Cardiac septum (tissue), 1 donor: ENCODE measurements at regions not wholly inside any gene's neighbourhood (a gene's known extent, or its start where the extent isn't known, plus 50 kb on each side); places are given as distances from the start of the nearest gene placed in this dataset.
"Not testable (repeated sequence)": the region's sequence is repeated elsewhere in the genome, so short reads cannot be mapped to it uniquely, and the experiment has no call there.

Experiments
- DNase-seq: peaks from one replicate; pipeline ENCODE4 v3.0.0-alpha.2; 2020; ENCODE audit warnings: low spot score
- intact Hi-C: fragments of 100-400 bp; cut with DNase I; formaldehyde crosslinking; loops from one replicate; pipeline ENCODE4 v1.14.0; 2022
- donor health status: DM: no; HTN: no; CAD: no.

DNA sequence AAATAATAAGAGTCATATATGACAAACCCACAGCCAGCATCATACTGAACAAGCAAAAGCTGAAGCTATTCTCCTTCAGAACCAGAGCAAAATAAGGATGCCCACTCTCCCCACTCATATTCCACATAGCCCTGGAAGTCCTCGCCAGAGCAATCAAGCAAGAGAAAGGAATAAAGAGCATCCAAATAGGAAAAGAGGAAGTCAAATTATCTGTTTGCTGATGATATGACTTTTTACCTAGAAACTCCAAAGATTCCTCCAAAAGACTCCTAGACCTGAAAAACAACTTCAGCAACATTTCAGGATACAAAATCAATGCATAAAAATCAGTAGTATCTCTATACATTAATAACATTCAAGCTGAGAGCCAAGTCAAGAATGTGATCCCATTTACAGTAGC lies 217.5 kb downstream of the ABCC12 start:
- intact Hi-C loops, result no loop called here
- DNase-seq, result no peak

DNA sequence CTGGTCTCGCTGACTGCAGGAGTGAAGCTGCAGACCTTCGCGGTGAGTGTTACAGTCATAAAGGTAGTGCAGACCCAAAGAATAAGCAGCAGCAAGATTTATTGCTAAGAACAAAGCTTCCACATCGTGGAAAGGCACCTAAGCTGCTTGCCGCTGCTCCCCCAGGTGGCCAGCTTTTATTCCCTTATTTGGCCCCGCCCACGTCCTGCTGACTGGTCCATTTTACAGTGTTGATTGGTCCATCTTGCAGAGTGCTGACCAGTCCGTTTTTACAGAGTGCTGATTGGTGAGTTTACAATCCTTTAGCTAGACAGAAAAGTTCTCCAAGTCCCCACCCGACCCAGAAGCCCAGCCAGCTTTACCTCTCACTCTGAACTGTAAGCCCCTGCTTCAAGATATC lies 227.8 kb downstream of the ABCC12 start:
- intact Hi-C loops, result no loop called here
- no peak for DNase-seq

DNA sequence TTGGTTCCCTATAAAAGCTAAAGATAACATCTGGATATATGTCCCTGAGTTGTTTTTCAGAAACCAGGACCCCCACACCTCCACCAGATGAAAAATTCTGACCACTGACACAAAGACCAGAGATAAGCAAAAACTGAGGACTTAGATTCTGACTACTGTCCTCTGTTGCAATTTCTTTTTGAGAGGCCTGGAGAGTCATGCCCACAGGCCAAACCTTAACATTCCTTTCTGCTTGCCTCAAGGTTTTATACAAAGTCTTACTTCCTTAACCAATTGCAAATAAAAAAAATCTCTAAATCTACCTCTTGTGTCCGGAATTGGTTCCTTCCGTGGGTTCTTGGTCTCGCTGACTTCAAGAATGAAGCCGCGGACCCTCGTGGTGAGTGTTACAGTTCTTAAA lies 228.5 kb downstream of the ABCC12 start:
- intact Hi-C loops, result no loop called here
- no peak for DNase-seq

DNA sequence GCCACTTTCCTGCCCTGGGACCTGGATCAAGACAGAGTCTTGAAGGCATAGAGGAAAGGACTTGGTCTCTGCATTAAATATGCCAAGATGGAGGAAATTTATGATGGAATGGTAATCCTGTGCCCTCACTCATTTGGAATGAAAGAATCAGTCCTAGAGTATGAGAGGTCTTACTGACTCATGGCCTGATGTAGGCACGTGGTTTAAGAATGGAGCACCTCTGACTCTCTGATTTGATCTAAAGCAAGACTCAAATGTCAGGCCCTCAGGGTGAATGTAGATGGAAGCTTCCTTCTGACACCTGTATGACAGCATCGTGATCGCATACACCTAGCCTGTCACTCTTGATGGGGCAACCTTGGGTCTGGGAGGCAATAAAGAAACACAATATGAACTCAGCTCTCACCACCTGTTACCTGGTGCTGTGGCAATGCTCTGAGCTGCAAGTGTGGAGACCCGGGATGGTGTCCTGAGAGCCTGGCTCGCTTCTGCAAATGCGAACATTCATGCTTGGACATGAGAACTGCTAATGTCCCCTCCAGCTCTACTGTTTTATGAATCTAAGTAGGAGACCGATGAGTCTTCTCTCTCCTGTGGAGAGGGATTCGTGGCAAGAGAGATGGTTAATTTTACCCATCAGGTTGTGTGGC lies 229.9 kb downstream of the ABCC12 start:
- no peak for DNase-seq
- intact Hi-C loops, result no loop called here

DNA sequence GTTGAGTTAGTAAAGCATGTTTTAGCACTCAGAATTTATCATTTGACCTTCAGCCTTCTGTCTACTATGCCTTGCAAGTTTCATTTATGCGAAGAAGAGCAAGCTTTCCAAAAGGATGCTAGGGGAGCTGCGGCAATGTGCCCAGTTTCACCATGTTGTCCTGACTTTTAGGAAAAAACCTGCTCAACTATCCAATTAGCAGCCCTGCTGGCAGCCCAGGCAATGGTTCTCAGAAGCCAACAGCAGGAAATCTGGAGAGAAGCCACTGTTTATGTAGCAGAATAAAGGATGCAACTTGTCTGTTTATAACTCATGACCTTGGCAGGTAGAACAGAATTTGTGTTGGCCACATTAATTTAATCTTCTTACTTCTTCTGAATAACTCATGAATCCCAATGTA lies 230.8 kb downstream of the ABCC12 start:
- intact Hi-C loops, result no loop called here
- DNase-seq, result no peak

DNA sequence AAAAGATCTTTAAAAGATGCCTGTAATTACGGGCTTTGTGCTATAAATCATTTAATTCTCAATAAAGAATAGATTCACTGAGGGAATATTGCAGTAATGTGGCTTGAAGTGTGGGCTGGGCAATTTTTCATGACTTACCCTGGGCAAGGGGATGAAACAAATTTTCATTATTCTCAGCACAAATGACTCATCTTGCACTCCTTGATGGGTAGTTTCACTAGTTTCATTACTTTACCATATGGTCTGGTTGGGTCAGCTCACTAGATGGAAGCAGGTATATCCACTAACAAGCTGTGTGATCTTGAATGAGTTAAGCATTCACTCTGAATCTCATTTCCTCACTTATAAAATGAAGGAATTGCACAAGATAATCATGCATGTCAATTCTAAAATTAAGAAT lies 234.3 kb downstream of the ABCC12 start:
- intact Hi-C loops, result no loop called here
- no peak for DNase-seq

DNA sequence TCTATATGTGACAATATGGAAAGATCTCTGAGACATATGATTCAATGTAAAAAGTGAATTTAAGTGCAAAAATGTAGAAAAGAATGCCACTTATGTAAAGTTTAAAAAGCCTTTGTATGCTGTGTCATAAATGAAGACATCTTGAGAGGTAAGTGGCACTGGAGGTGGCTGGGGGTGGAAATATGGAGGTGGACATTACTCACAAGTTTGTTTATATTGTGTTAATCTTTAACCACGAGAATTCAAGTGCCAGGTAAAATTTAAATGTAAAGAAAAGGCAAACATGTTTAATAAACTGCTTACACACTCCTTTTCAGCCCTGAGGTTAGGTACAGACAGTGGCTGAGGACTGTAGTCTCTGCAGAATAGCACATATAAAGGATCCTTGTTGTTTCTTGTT lies 235.1 kb downstream of the ABCC12 start:
- no peak for DNase-seq
- intact Hi-C loops, result no loop called here

DNA sequence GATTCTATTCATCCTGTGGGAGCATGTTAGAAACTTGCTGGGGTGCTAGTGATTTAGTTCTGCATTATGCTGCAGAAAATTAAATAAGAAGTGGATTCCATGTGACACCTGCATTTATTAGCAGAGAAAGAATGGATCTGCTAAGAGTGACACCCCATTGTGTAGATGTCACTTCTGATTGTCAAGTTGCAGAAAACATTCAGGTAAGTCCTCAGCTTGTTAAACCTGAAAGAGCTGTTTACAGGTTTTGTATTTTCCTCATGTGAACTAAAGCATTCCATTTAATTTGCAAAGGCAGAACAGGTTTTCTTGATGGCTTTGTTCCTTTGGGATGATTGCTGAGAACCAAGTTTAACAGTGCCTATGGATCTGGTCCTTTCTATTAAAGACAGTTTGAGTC lies 238.7 kb downstream of the ABCC12 start:
- DNase-seq, result no peak
- intact Hi-C loops, result no loop called here

DNA sequence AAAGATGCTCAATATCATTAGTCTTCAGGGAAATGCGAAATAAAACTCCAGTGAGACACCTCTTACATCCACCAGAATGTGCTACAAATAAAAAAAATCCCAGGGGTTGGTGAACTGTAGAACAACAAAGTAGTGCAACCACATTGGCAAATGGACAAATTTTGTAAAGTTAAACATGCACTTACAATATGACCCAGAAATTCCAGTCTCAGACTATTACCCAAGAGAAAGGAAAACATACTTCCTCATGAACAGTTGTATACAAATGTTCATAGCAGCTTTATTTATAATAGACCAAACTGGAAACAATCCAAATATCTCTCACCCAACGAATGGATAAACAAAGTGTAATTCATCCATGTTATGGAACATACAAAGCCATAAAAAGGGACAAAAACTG lies 239.5 kb downstream of the ABCC12 start:
- intact Hi-C loops, result no loop called here

DNA sequence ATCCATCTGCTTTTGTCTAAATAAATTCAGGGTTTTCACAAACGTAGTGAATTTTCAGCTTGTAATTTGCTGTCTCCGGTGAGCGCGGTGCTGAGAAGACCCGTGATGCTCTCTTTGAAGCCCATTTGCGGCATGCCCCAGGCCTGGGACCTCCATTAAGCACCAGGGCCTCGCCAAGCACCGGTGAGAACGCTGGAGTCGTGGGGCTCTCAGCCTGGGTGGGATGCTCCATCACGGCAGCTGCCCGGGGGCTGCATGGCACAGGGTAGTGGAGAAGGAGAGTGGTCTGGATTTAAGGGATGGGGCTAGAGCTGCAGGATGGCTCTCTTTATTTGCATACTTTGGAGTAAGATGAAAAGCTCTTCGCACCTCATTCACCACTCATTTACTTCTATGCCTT lies 248.7 kb downstream of the ABCC12 start:
- DNase-seq, result no peak
- intact Hi-C loops, result no loop called here

More for the DNA sequence above, 239.5 kb downstream of the ABCC12 start:
- no peak for DNase-seq

DNA sequence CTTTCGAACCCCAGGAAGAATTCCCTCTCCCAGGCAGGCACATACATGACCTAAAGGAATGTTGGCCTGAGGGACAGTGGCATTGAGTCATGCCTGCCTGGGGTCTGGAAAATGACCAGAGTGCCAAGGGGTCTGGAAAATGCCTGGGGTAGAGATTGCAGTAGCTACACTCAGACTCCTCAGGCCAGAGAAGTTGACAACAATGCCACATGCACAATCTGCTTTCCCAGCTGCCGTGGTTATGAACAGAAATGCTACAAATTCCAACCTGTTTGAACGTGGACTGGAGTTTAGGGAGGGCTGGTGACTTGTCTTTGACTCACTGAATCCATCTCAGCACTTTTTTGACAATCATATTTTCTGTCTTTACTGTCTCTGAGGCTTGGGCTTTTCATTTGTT lies 250.0 kb downstream of the ABCC12 start:
- DNase-seq, result no peak
- intact Hi-C loops, result no loop called here

DNA sequence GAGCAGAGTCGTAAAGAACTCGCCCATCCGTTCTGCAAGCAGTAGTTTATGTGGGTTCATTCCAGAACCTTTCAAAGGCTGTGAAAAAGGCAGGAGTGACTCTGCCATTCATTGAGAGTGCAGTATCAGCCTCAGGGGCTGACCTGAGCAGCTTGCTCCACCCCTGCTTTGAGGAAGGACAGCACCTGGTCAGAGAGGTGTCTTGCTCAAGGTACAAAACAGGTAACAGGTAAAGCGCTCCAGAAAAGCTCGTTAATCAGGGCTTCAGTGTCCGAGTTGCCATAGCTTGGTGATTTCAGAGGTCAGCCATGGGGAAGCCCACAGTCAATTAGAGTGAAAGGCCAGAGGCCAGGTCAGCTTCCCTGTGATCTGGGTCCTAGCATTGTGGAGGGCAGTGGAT lies 251.1 kb downstream of the ABCC12 start:
- DNase-seq, result no peak

DNA sequence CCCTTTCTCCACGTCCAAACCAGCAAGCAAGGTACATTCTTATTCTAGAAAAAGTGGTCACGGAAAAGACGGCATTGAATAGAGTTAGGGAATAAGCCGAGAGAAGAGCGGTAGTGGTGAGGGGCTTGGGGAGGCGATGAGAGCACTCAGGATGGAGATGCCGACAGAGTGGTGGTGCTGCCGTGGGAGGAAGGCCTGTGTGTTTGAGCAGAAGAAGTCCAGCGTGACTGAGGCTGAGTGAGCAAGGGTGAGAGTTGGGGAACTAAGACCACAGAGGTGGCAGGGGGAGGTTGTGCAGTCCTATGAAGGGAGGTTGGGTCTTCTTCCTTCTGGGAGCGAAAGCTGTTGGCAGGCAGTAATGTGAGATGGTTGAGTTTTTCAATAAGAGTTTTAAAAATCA lies 252.3 kb downstream of the ABCC12 start:
- intact Hi-C loops, result no loop called here
- DNase-seq, result no peak

More for the DNA sequence above, 251.1 kb downstream of the ABCC12 start:
- intact Hi-C loops, result no loop called here

DNA sequence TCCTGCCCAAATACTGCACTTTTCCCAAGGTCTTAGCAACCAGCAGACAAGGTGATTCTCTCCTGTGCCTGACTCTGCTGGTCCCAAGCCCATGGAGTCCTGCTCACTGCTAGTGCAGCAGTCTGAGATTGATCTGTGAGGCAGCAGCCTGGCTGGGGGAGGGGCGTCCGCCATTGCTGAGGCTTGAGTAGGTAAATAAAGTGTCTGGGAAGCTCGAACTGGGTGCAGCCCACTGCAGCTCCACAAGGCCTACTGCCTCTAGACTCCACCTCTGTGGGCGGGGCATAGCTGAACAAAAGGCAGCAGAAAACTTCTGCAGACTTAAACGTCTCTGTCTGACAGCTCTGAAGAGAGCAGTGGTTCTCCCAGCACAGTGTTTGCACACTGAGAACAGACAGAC lies 258.7 kb downstream of the ABCC12 start:
- not testable (repeated sequence) for DNase-seq

DNA sequence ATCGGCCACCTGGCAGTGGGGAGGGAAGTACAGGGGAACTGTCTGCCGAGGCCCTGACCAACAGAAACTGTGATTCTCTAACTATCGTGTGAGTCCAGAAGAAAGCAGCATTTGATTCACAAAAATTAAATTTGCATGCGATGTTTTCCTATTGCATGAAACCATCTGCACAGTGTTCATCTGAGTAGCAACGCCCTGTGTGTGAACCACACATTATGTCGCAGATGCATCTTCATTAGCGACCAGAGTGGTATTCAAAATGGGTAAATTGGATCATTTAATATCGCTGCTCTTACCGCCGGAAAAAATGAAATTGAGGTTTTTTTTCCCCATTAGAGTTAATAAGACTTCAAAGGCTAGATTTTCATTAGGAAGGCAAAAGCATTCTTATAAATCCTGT lies 260.6 kb downstream of the ABCC12 start:
- intact Hi-C loops, result no loop called here
- no peak for DNase-seq

More for the DNA sequence above, 258.7 kb downstream of the ABCC12 start:
- intact Hi-C loops, result not testable (repeated sequence)

DNA sequence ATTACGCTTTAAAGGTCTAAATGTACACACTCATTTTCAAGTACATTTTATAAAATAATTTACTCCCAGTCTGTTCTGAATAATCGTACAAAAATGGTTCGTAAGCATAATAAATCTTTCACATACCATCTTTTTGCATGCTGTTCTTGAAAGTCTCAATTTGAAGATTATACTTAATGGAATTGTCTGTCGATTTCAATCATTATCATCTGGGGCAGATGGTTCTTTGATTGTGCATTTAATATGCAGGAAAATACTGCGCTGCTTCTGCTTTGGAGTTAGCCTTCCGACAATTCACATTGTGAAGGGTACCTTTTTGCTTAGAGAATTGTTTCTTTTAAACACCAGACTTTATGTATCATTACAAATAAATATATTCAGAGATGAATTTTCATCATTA lies 262.8 kb downstream of the ABCC12 start:
- intact Hi-C loops, result no loop called here
- DNase-seq, result no peak

DNA sequence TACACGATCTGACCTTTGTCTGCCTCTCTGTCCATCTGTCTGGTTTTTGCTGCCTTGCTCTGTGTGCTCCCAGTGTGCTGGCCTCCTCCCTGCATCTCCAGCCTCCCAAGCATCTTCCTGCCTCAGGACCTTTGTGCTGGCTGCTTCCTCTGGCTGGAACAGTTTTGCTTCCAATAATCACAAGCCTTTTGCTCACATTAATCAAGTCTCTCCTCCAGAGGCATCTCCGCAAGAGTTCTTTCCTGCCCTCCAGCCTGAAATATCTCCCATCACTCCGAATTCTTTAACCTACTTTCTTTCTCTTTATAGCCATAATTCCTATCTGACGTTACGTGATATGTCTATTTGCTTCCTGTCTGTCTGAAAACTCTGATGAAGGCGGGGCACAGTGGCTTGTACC lies 267.1 kb downstream of the ABCC12 start:
- no peak for DNase-seq
- intact Hi-C loops, result no loop called here

DNA sequence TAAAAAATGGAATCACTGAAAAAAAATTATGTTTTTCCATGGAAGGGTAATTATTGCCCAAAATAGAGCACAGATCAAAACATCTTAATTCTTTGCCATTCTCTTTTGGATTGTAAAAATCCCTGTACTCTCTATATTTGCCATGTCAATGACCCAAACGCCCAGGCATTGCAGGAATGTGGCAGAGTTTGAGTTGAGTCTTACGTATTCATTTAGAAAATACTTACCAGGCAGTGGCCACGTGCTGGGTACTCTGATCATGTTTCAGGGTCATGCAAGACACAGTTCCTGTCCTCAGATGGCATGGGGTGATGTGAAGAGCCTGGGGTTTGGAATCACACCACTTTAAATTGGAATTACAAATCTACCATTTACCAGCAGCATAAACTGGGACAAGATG lies 267.7 kb downstream of the ABCC12 start:
- intact Hi-C loops, result no loop called here
- no peak for DNase-seq

DNA sequence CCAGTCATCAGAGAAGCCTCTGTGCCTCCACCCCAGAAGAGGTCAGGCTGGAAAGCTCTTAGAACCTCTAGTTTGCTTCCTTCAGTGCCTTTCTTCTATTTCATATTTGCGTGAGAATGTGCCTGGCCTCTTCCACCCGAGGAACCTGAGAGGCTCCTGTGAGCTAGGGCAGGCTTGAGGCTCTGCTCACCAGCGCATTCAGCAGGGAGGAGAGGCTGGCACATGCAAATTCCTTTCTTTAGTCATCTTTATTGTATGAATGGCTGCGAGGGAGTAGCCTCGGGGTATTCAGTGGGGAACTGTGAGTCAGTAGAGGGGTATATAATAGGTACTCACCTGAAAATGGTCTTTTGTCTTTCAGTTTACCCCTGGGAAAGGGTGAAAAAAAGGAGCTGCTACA lies 268.3 kb downstream of the ABCC12 start:
- intact Hi-C loops, result no loop called here
- DNase-seq, result no peak

DNA sequence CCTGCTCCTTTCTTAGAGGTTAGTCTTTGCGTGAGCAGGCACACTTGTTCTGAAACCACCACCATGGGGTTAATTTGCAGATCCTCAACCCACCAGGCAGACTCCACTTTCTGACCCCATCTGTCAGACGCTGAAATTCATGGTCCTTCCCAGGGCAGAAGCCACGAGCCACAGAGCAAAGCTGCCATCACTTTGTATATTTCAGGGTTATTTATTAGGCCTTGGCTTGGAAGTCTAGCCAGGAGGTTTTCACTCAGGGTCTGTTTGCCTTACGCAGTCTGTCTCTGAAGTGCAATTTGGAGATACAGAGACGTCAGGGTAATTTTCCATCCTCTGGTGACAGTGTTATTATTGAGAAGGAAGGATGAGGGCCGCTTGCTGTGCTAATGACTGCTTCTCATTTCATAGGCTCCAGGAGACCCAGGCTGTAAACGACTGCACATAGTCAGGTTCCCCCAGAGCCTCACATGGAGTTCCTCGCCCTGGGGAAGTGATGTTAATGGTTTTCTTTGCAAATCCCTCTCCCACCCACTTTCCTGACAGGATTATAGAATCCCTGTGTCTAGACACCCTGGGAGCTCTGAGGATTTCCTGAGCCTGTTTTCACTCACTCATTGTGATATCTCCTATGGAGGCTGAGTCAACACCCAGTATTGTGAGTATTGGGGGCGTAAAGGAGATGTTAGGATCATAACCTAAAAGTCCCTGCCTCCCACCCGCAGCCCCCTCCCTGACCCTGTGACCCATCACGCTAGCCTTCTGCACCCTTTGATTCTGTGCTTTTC lies 269.0 kb downstream of the ABCC12 start:
- intact Hi-C loops, result no loop called here
- no peak for DNase-seq

DNA sequence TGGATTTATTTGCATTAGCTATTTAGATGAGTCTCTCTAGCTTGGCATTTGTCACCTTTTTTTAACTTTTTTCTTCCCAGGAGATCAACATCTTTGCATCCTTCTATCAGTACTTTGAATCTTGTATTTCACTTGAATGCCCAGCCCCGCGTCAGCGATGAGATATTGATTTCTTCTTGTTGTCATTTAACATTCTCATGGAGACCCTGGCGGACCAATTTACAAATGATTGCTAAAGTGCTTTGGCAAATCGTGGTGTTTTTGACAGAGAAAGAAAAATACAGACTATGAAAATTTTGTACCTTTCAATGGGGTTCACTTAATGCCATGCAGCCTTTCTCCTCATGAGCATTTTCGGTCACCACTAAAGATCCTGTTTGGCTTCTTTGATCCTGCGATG lies 269.7 kb downstream of the ABCC12 start:
- DNase-seq, result no peak
- intact Hi-C loops, result no loop called here

DNA sequence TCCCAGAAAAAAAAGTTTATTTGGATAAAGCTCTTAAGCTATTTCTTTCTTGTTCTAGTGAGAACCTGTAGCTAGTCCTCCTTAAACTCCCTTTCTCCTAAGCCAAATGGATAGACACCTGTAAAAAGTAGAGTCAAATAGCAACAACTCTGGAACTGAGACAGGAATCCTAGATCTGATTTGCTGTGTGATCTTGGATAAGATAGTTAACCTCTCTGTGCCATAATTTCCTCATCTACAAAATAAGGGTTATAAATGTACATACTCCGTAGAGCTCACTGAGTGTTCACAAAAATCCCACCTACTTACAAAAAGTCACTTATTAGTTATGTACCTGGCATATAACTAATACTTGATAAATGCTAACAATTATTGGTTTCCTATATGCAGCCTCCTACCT lies 270.3 kb downstream of the ABCC12 start:
- intact Hi-C loops, result no loop called here

More for the DNA sequence above, 270.3 kb downstream of the ABCC12 start:
- DNase-seq, result no peak
